HepG2 (cell line): ENCODE measurements at regions not wholly inside any gene's neighbourhood (a gene's known extent, or its start where the extent isn't known, plus 50 kb on each side); places are given as distances from the start of the nearest gene placed in this dataset.

Experiments
- ATAC-seq: fragments of 200-7000 bp; cut with Tn5 transposase; 3 replicates; pipeline ENCODE4 v1.9.1; 2020; ENCODE audit warnings: mild to moderate bottlenecking, moderate library complexity
- BruUV-seq: library from RNA; stranded (reverse); fragments of 400-500 nt; replicated peaks from 2 replicates; lab custom pipeline; 2021; lab: Mats Ljungman, UMichigan
- CTCF ChIA-PET: fragments of 300-600 bp; formaldehyde crosslinking; extraction: SDS; loops from one replicate; lab custom pipeline; 2021; ENCODE audit warnings: low total read pairs, inconsistent platforms, low intra/inter-chr PET ratio; lab: Yijun Ruan, JAX
- POLR2A ChIA-PET: fragments of 350-600 bp; sonication (Branson Sonifier 250); formaldehyde crosslinking; loops from one replicate; lab custom pipeline; 2020; ENCODE audit warnings: antibody characterized with exemption, inconsistent platforms; lab: Yijun Ruan, JAX
- DNase-seq: peaks from one replicate; pipeline ENCODE4 v3.0.0-alpha.2; 2015; ENCODE audit warnings: low spot score
- FAIRE-seq: peaks from 3 replicates; lab custom pipeline; 2011; peaks lifted over from hg19 to GRCh38; lab: Jason Lieb, UNC
- H2AFZ ChIP-seq: one replicate; pipeline ENCODE4 v1.6.1; 2011; ENCODE audit warnings: low read length, inconsistent platforms
- H3K27ac ChIP-seq: fragments of 300-600 bp; 3 replicates; pipeline ENCODE4 v1.8.0; 2011; ENCODE audit warnings: mixed run types, mild to moderate bottlenecking, mixed read lengths, low read length, inconsistent platforms; ENCODE audit not compliant: insufficient read depth; ENCODE audit errors: extremely low read length
- H3K27me3 ChIP-seq, 2 experiments: fragments of 200-600 bp in 1 of 2; 2 replicates in 1 of 2; 3 replicates in 1 of 2; pipeline versions ENCODE4 v1.6.0 to v1.8.0; 2011; ENCODE audit warnings: low read length in 2 of 2, mild to moderate bottlenecking in 2 of 2, moderate library complexity in 2 of 2, inconsistent platforms in 1 of 2; ENCODE audit not compliant: insufficient read depth in 2 of 2, control insufficient read depth in 1 of 2
- H3K36me3 ChIP-seq, 2 experiments: fragments of 200-600 bp in 1 of 2; replicated peaks in 1 of 2; 2 replicates in 1 of 2; 3 replicates in 1 of 2; pipeline versions ENCODE4 v1.5.1 to v1.8.0; 2011; ENCODE audit warnings: low read length in 2 of 2, inconsistent platforms in 1 of 2; ENCODE audit not compliant: insufficient read depth in 2 of 2, control insufficient read depth in 1 of 2
- H3K4me1 ChIP-seq: 2 replicates; pipeline ENCODE4 v1.5.1; 2012; ENCODE audit warnings: low read length, inconsistent platforms; ENCODE audit not compliant: insufficient read depth
- H3K4me2 ChIP-seq: 2 replicates; pipeline ENCODE4 v1.6.0; 2011; ENCODE audit warnings: low read depth, low read length, inconsistent platforms
- H3K4me3 ChIP-seq, 3 experiments: fragments of 200-600 bp in 1 of 3; sonication (generic), shearing (Covaris generic) in 1 of 3; replicated peaks in 1 of 3; 2 replicates each; pipeline ENCODE4 v1.5.1; 2011 to 2016; ENCODE audit warnings: low read length in 3 of 3, inconsistent platforms in 2 of 3, low read depth in 2 of 3, mild to moderate bottlenecking in 2 of 3, control low read depth in 1 of 3, mixed read lengths in 1 of 3; ENCODE audit not compliant: insufficient read depth in 1 of 3
- H3K79me2 ChIP-seq: one replicate; pipeline ENCODE4 v1.6.1; 2011; ENCODE audit warnings: low read length, inconsistent platforms; ENCODE audit not compliant: insufficient read depth
- H3K9ac ChIP-seq: 2 replicates; pipeline ENCODE4 v1.6.0; 2011; ENCODE audit warnings: mild to moderate bottlenecking, low read depth, low read length, inconsistent platforms; ENCODE audit not compliant: insufficient read depth
- H3K9me3 ChIP-seq: 2 replicates; pipeline ENCODE4 v1.5.1; 2012; ENCODE audit warnings: mild to moderate bottlenecking, low read length
- H4K20me1 ChIP-seq: 2 replicates; pipeline ENCODE4 v1.6.0; 2011; ENCODE audit warnings: inconsistent platforms, mild to moderate bottlenecking, low read length, moderate library complexity; ENCODE audit not compliant: insufficient read depth
- DRAP1 ChIP-seq: IDR thresholded peaks from 2 replicates; pipeline ENCODE4 v1.6.1; 2016; ENCODE audit warnings: missing genetic modification reagents, missing compliant biosample characterization
- MAFK ChIP-seq, 2 experiments: IDR thresholded peaks in 1 of 2; conservative IDR thresholded peaks in 1 of 2; 2 replicates each; pipeline ENCODE4 v1.6.1; 2011; ENCODE audit warnings: improper control_type of control experiment in 2 of 2, low read length in 2 of 2
- MLLT10 ChIP-seq: sonication (generic); formaldehyde crosslinking; IDR thresholded peaks from 2 replicates; pipeline ENCODE4 v1.4.0; 2020; ENCODE audit warnings: missing genetic modification reagents
- MYC ChIP-seq: sonication (generic); formaldehyde crosslinking; IDR thresholded peaks from 2 replicates; pipeline ENCODE4 v1.9.0; 2021; ENCODE audit warnings: missing genetic modification reagents, borderline replicate concordance
- SMAD9 ChIP-seq: sonication (generic); formaldehyde crosslinking; IDR thresholded peaks from 2 replicates; pipeline ENCODE4 v1.5.1; 2020; ENCODE audit warnings: mild to moderate bottlenecking, missing genetic modification reagents
- SMARCC2 ChIP-seq: fragments of 450-650 bp; IDR thresholded peaks from 2 replicates; pipeline ENCODE4 v1.6.1; 2017; ENCODE audit warnings: antibody characterized with exemption, mild to moderate bottlenecking
- SMARCE1 ChIP-seq: fragments of 450-650 bp; IDR thresholded peaks from 2 replicates; pipeline ENCODE4 v1.6.1; 2017; ENCODE audit warnings: borderline replicate concordance
- TEAD3 ChIP-seq: optimal IDR thresholded peaks from 2 replicates; pipeline ENCODE3; 2016; ENCODE audit warnings: borderline replicate concordance
- YY1 ChIP-seq: IDR thresholded peaks from 2 replicates; pipeline ENCODE4 v1.6.1; 2011; ENCODE audit warnings: low read length, low read depth, moderate library complexity, mild to moderate bottlenecking; ENCODE audit not compliant: insufficient read depth, insufficient replicate concordance
- ZBTB20 ChIP-seq: sonication (generic); formaldehyde crosslinking; IDR thresholded peaks from 2 replicates; pipeline ENCODE4 v1.8.1; 2023; ENCODE audit warnings: missing genetic modification reagents, low read depth, mild to moderate bottlenecking, borderline replicate concordance
- ZNF10 ChIP-seq: sonication (generic); formaldehyde crosslinking; IDR thresholded peaks from 2 replicates; pipeline ENCODE4 v1.4.0; 2020; ENCODE audit warnings: mild to moderate bottlenecking, low read depth, missing genetic modification reagents, borderline replicate concordance
- ZNF24 ChIP-seq: fragments of 450-650 bp; IDR thresholded peaks from 2 replicates; pipeline ENCODE4 v1.6.1; 2017; ENCODE audit warnings: antibody characterized with exemption, mild to moderate bottlenecking
- ZNF782 ChIP-seq: sonication (generic); formaldehyde crosslinking; IDR thresholded peaks from 2 replicates; pipeline ENCODE4 v1.4.0; 2020; ENCODE audit warnings: missing genetic modification reagents, mild to moderate bottlenecking, borderline replicate concordance
- WGBS: methylation state at CpG from one replicate; pipeline ENCODE4 v1.1.6; 2017; ENCODE audit warnings: low lambda C conversion rate; 5-methylcytosine and 5-hydroxymethylcytosine counted together
- in situ Hi-C: cut with HindIII; loops from 2 replicates; pipeline ENCODE4 v1.10.0; 2017; ENCODE audit warnings: low pct_unique_long_range_greater_than_20kb; ENCODE audit not compliant: extremely low pct_ligation_motif_present
- intact Hi-C: fragments of 100-400 bp; cut with micrococcal nuclease; formaldehyde crosslinking; loops from one replicate; pipeline ENCODE4 v1.10.0; 2022; ENCODE audit not compliant: unreplicated experiment
- TF ChIP-seq, protein P1 (sequence below): sonication (generic); formaldehyde crosslinking; IDR thresholded peaks from 2 replicates; pipeline ENCODE4 v1.5.0; 2020; ENCODE audit warnings: missing genetic modification reagents
- TF ChIP-seq, protein P2 (sequence below): sonication (generic); formaldehyde crosslinking; IDR thresholded peaks from 2 replicates; pipeline ENCODE4 v1.4.0; 2020; ENCODE audit warnings: low read depth, mild to moderate bottlenecking, missing genetic modification reagents

- TF ChIP-seq YY1 (no peak), TEAD3 (CRISPR knock-in tag) (no peak)
- TF ChIP-seq, protein P1, sequence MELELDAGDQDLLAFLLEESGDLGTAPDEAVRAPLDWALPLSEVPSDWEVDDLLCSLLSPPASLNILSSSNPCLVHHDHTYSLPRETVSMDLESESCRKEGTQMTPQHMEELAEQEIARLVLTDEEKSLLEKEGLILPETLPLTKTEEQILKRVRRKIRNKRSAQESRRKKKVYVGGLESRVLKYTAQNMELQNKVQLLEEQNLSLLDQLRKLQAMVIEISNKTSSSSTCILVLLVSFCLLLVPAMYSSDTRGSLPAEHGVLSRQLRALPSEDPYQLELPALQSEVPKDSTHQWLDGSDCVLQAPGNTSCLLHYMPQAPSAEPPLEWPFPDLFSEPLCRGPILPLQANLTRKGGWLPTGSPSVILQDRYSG, result no peak
- TF ChIP-seq, all 625 proteins: peak for 0
Observed at GRCh38 chr13:111548301-111548700, 227.9 kb downstream of the TEX29 start (continued).

GRCh38 chr13:111548805-111549204 is 228.4 kb downstream of the TEX29 start:
- H3K9me3 ChIP-seq, result no peaks in the 10 kb centered on the region
- TF ChIP-seq MYC (CRISPR knock-in tag) (no peak), MLLT10 (CRISPR knock-in tag) (no peak), ZNF10 (no peak), ZNF24 (no peak)
- intact Hi-C loops (no loop called here), in situ Hi-C loops (no loop called here)
- ChIA-PET POLR2A (no interaction called here), CTCF (no interaction called here)
- no TSS peak for BruUV-seq
- no peak for ATAC-seq
- H3K4me3 ChIP-seq, result no peak overlapping the region
- no peaks in the 10 kb centered on the region; a peak in 1 of 5 replicates for H3K36me3 ChIP-seq
- H3K4me1 ChIP-seq, result no peaks in the 10 kb centered on the region
- no peaks in the 10 kb centered on the region for H3K79me2 ChIP-seq
- no peak for FAIRE-seq
- no peaks in the 10 kb centered on the region; a peak in 1 of 5 replicates for H3K27me3 ChIP-seq
- H4K20me1 ChIP-seq, result no peaks in the 10 kb centered on the region
- no peak for DNase-seq
- no peak overlapping the region for H3K4me2 ChIP-seq
- H3K9ac ChIP-seq, result no peak overlapping the region
- H3K27ac ChIP-seq, result no peak overlapping the region
- H2AFZ ChIP-seq, result no peak overlapping the region
- WGBS, result 18% methylated on average over 10 of the region's 10 CpGs

- H3K27me3 ChIP-seq, result no peaks in the 10 kb centered on the region; a peak in 1 of 5 replicates
- FAIRE-seq, result no peak
- H3K27ac ChIP-seq, result no peak overlapping the region
- intact Hi-C loops, result no loop called here
- in situ Hi-C loops, result no loop called here
- no peaks in the 10 kb centered on the region for H4K20me1 ChIP-seq
- H2AFZ ChIP-seq, result no peak overlapping the region
- WGBS, result 0% methylated on average over 2 of the region's 2 CpGs
- POLR2A ChIA-PET, result no interaction called here
- H3K79me2 ChIP-seq, result no peaks in the 10 kb centered on the region
- no peak overlapping the region for H3K9ac ChIP-seq
- no peaks in the 10 kb centered on the region for H3K4me1 ChIP-seq
- no peak overlapping the region for H3K4me2 ChIP-seq
- DNase-seq, result no peak
- no peaks in the 10 kb centered on the region for H3K9me3 ChIP-seq
- H3K36me3 ChIP-seq, result no peaks in the 10 kb centered on the region; a peak in 1 of 5 replicates
- no peak for ATAC-seq
- H3K4me3 ChIP-seq, result no peak overlapping the region
- no TSS peak for BruUV-seq
- CTCF ChIA-PET, result no interaction called here
- no peak for TF ChIP-seq ZNF782
- TF ChIP-seq DRAP1 (CRISPR knock-in tag), result no peak
- TF ChIP-seq, protein P2, sequence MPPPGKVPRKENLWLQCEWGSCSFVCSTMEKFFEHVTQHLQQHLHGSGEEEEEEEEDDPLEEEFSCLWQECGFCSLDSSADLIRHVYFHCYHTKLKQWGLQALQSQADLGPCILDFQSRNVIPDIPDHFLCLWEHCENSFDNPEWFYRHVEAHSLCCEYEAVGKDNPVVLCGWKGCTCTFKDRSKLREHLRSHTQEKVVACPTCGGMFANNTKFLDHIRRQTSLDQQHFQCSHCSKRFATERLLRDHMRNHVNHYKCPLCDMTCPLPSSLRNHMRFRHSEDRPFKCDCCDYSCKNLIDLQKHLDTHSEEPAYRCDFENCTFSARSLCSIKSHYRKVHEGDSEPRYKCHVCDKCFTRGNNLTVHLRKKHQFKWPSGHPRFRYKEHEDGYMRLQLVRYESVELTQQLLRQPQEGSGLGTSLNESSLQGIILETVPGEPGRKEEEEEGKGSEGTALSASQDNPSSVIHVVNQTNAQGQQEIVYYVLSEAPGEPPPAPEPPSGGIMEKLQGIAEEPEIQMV (CRISPR knock-in tag), result no peak
- TF ChIP-seq SMARCC2, result no peak
- no peak for TF ChIP-seq SMAD9 (CRISPR knock-in tag)
- no peak for TF ChIP-seq SMARCE1
- TF ChIP-seq MAFK (conservative IDR thresholded peaks at IDR 0.05 in 1 of 2, IDR thresholded peaks at IDR 0.05 in 1 of 2; ENCODE audit: low read length in 2 of 2), result no peak
- no peak for TF ChIP-seq ZBTB20 (CRISPR knock-in tag)
Observed at GRCh38 chr13:111549464-111549863, 229.0 kb downstream of the TEX29 start.
